ENCODE measurements at regions not wholly inside any gene's neighbourhood (a gene's known extent, or its start where the extent isn't known, plus 50 kb on each side); places are given as distances from the start of the nearest gene placed in this dataset.

DNA sequence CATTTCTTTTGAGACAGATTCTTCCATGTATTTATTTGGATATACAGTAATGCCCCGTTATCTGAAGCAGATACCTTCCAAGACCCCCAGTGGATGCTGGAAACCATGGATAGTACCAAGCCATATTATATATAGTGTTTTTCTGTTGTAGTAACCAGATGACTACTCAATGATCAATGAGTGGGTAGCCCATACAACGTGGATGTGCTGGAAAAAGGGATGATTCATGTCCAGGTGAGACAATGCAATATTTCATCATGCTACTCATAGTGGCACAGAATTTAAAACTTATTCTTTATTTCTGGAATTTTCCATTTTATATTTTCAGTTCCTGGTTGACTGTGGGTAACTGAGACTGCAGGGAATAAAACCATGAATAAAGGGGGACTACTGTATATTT, 427.5 kb downstream of the METTL15 start:
- FAIRE-seq (no peak), DNase-seq (ENCODE audit: insufficient read length, low spot score) (no peak)
- no peak for TF ChIP-seq POLR2A (IDR thresholded peaks at IDR 0.05; ENCODE audit: low read depth, low read length)

GRCh38 chr11:28529540-28530410, 421.6 kb downstream of the METTL15 start:
- DNase-seq (ENCODE audit: insufficient read length, low spot score) (no peak), FAIRE-seq (peak; percentile 38)
- TF ChIP-seq POLR2A (IDR thresholded peaks at IDR 0.05; ENCODE audit: low read depth, low read length) = no peak

DNA sequence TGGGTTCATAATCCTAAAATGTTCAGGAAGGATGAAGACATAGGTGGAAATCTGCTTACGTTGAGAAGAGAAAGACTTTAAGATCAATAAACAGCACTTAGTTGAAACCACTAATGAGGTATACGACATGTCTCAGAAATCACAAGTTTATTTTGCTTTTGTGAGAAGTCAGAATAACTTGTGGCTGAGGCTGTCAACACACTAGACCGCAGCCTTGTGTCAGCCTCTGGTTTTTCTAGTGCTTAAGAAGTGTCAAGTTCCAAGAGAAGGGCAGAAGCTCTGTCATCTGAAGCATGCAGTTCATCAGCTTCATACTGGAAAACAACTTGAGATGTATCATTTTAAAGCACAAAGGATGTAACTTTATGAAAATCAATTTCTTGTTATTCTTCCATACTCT, 420.9 kb downstream of the METTL15 start:
- no peak for TF ChIP-seq POLR2A (IDR thresholded peaks at IDR 0.05; ENCODE audit: low read depth, low read length)
- FAIRE-seq (no peak), DNase-seq (ENCODE audit: insufficient read length, low spot score) (no peak)

GRCh38 chr11:28528217-28528616, 420.0 kb downstream of the METTL15 start:
- DNase-seq (ENCODE audit: insufficient read length, low spot score) = no peak
- no peak for FAIRE-seq
- TF ChIP-seq POLR2A (IDR thresholded peaks at IDR 0.05; ENCODE audit: low read depth, low read length) = no peak

- no peak for FAIRE-seq
- no peak for TF ChIP-seq POLR2A (IDR thresholded peaks at IDR 0.05; ENCODE audit: low read depth, low read length)
- DNase-seq (ENCODE audit: insufficient read length, low spot score) = no peak
Measured at GRCh38 chr11:28526406-28526751, 418.2 kb downstream of the METTL15 start.

- no peak for DNase-seq (ENCODE audit: insufficient read length, low spot score)
- TF ChIP-seq POLR2A (IDR thresholded peaks at IDR 0.05; ENCODE audit: low read depth, low read length) = no peak
- FAIRE-seq = no peak
Measured at GRCh38 chr11:28525636-28526405, 417.6 kb downstream of the METTL15 start.

DNA sequence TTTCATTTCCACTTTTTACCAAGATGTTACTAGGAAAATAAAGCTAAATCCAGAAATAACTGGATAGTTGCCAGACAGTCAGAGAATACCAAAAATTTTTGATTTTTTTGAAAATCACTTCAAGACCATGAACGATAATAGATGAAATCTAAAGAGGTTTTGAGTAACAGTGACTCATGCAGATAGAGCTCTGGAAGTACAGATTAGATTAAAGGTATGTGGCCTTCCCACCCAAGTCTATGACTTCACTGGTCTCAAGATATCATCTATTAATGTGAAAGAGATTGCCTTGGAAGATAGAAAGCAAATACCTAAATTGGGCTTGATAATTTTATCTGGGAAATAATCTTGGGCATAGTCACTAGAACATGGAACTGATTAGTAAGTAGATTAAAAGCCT, 415.9 kb downstream of the METTL15 start:
- TF ChIP-seq POLR2A (IDR thresholded peaks at IDR 0.05; ENCODE audit: low read depth, low read length) = no peak
- FAIRE-seq (no peak), DNase-seq (ENCODE audit: insufficient read length, low spot score) (no peak)

- DNase-seq (ENCODE audit: insufficient read length, low spot score) (no peak), FAIRE-seq (no peak)
- TF ChIP-seq POLR2A (IDR thresholded peaks at IDR 0.05; ENCODE audit: low read depth, low read length) = no peak
Measured at GRCh38 chr11:28521075-28521474, 412.9 kb downstream of the METTL15 start.

GRCh38 chr11:28520291-28520690, 412.1 kb downstream of the METTL15 start:
- FAIRE-seq (no peak), DNase-seq (ENCODE audit: insufficient read length, low spot score) (no peak)

DNA sequence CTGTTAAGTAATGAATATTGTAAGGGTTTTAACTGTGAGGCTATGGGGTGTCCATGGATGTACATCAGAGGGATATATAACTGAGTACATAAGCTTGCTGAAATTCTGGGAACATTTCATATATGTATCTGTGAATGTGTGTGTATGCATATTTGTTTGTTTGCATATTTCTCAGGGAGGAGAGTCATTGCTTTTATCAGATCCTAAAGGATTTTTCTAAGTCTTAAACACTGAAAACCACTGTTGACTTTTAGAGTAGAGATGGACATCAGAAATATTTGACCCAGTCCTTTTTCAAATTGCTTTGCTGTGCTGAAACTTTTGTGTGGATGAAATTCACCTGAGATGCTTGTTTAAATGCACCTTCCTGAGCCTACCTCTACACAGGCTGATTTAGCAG, 410.6 kb downstream of the METTL15 start:
- no peak for DNase-seq (ENCODE audit: insufficient read length, low spot score)
- FAIRE-seq = no peak

More at GRCh38 chr11:28520291-28520690, 412.1 kb downstream of the METTL15 start:
- TF ChIP-seq POLR2A (IDR thresholded peaks at IDR 0.05; ENCODE audit: low read depth, low read length) = no peak

GRCh38 chr11:28517621-28518020, 409.4 kb downstream of the METTL15 start:
- TF ChIP-seq POLR2A (IDR thresholded peaks at IDR 0.05; ENCODE audit: low read depth, low read length) = no peak
- FAIRE-seq = no peak
- no peak for DNase-seq (ENCODE audit: insufficient read length, low spot score)

More for the DNA sequence above, 410.6 kb downstream of the METTL15 start:
- TF ChIP-seq POLR2A (IDR thresholded peaks at IDR 0.05; ENCODE audit: low read depth, low read length) = no peak

GRCh38 chr11:28514391-28514790, 406.2 kb downstream of the METTL15 start:
- FAIRE-seq (no peak), DNase-seq (ENCODE audit: insufficient read length, low spot score) (no peak)
- TF ChIP-seq POLR2A (IDR thresholded peaks at IDR 0.05; ENCODE audit: low read depth, low read length) = no peak

GRCh38 chr11:28512143-28512756, 404.1 kb downstream of the METTL15 start:
- DNase-seq (ENCODE audit: insufficient read length, low spot score) (no peak), FAIRE-seq (no peak)
- TF ChIP-seq POLR2A (IDR thresholded peaks at IDR 0.05; ENCODE audit: low read depth, low read length) = no peak

- FAIRE-seq (no peak), DNase-seq (ENCODE audit: insufficient read length, low spot score) (no peak)
- TF ChIP-seq POLR2A (IDR thresholded peaks at IDR 0.05; ENCODE audit: low read depth, low read length) = no peak
Measured at GRCh38 chr11:28505232-28505631, 397.0 kb downstream of the METTL15 start.

Data from H54 (cell line).